GM20000 (cell line): ENCODE measurements at regions not wholly inside any gene's neighbourhood (a gene's known extent, or its start where the extent isn't known, plus 50 kb on each side); places are given as distances from the start of the nearest gene placed in this dataset.

Experiments used
- DNase-seq: peaks from one replicate; pipeline ENCODE4 v3.0.0; 2012; ENCODE audit warnings: low spot score
- TF ChIP-seq, protein P1 (sequence below): IDR thresholded peaks from 2 replicates; pipeline ENCODE4 v1.5.1; 2012; ENCODE audit warnings: mild to moderate bottlenecking, control low read depth; ENCODE audit errors: extremely low read depth, missing control alignments

GRCh38 chr16:73871088-73871733, 425.4 kb upstream of the PSMD7 start:
- TF ChIP-seq, protein P1, sequence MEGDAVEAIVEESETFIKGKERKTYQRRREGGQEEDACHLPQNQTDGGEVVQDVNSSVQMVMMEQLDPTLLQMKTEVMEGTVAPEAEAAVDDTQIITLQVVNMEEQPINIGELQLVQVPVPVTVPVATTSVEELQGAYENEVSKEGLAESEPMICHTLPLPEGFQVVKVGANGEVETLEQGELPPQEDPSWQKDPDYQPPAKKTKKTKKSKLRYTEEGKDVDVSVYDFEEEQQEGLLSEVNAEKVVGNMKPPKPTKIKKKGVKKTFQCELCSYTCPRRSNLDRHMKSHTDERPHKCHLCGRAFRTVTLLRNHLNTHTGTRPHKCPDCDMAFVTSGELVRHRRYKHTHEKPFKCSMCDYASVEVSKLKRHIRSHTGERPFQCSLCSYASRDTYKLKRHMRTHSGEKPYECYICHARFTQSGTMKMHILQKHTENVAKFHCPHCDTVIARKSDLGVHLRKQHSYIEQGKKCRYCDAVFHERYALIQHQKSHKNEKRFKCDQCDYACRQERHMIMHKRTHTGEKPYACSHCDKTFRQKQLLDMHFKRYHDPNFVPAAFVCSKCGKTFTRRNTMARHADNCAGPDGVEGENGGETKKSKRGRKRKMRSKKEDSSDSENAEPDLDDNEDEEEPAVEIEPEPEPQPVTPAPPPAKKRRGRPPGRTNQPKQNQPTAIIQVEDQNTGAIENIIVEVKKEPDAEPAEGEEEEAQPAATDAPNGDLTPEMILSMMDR: no peak
- DNase-seq: no peak

GRCh38 chr16:73869126-73869525, 427.5 kb upstream of the PSMD7 start:
- TF ChIP-seq, protein P1: no peak
- no peak for DNase-seq

- no peak for DNase-seq
- TF ChIP-seq, protein P1: no peak
Observed at GRCh38 chr16:73864868-73865267, 431.7 kb upstream of the PSMD7 start.

GRCh38 chr16:73858326-73858725, 438.3 kb upstream of the PSMD7 start:
- TF ChIP-seq, protein P1: no peak
- no peak for DNase-seq

DNA sequence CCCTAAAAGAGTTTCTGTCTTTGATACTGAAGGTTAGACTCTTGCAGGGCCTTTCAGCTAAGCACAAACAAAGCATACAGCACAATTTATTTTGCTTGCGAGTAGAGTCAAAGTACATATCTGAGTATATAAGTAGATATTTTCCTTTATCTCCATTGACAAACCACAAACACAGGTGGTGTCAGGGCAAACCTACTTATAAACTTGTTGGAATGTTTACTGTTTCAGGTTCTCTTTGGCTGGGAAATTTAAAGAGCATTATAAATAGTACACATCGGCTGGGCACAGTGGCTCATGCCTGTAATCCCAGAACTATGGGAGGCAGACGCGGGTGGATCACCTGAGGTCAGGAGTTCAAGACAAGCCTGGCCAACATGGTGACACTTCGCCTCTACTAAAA, 442.6 kb upstream of the PSMD7 start:
- DNase-seq: no peak
- TF ChIP-seq, protein P1: no peak

DNA sequence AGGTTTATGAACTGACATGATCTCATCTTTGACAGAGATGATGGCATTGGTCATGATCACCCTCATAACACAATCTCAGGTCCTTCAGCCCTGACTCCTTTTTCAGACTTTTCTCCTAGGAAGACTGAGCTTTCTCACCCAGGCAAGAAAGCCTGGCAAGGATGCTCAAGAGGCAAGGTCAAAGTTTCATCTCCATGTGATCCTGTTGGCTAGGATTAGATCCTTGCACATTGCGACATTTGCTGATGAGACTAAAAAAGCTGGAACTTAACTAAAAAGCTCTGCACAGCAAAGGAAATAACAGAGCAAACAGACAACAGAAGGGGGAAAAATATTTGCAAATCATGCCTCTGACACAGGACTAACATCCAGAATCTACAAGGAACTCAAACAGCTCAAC, 444.1 kb upstream of the PSMD7 start:
- TF ChIP-seq, protein P1: no peak
- DNase-seq: no peak

- TF ChIP-seq, protein P1: no peak
- DNase-seq: no peak
Observed at GRCh38 chr16:73848993-73849392, 447.6 kb upstream of the PSMD7 start.
